Muscle layer of colon (tissue), 2 donors: ENCODE measurements at regions not wholly inside any gene's neighbourhood (a gene's known extent, or its start where the extent isn't known, plus 50 kb on each side); places are given as distances from the start of the nearest gene placed in this dataset.

Experiments
- H3K27ac ChIP-seq: one replicate; pipeline ENCODE4 v1.7.0; 2013; ENCODE audit warnings: low read depth, mild to moderate bottlenecking, low read length, moderate library complexity
- H3K27me3 ChIP-seq, 2 donors: one replicate each; pipeline ENCODE4 v1.7.0; 2013; ENCODE audit warnings: low read length in 2 of 2, mild to moderate bottlenecking in 2 of 2; ENCODE audit not compliant: insufficient read depth in 2 of 2, control insufficient read depth in 1 of 2
- H3K36me3 ChIP-seq: one replicate; pipeline ENCODE4 v1.7.0; 2013; ENCODE audit warnings: mild to moderate bottlenecking, low read length; ENCODE audit not compliant: insufficient read depth
- H3K4me1 ChIP-seq: one replicate; pipeline ENCODE4 v1.7.0; 2013; ENCODE audit warnings: mild to moderate bottlenecking, low read length; ENCODE audit not compliant: insufficient read depth
- H3K4me3 ChIP-seq, 2 donors: one replicate each; pipeline ENCODE4 v1.7.0; 2013; ENCODE audit warnings: low read length in 2 of 2, low read depth in 1 of 2, mild to moderate bottlenecking in 1 of 2, moderate library complexity in 1 of 2
- H3K9ac ChIP-seq: one replicate; pipeline ENCODE4 v1.7.0; 2013; ENCODE audit warnings: low read length
- H3K9me3 ChIP-seq: one replicate; pipeline ENCODE4 v1.7.0; 2013; ENCODE audit warnings: mild to moderate bottlenecking, low read length
- donor health status: abdominal sarcoma.
- donor health status: Adenocarcinoma of cecum.

GRCh38 chr5:118778941-118779340, 209.4 kb downstream of the DTWD2 start:
- no peaks in the 10 kb centered on the region for H3K27me3 ChIP-seq
- H3K27ac ChIP-seq = no peak overlapping the region
- H3K9ac ChIP-seq = no peak overlapping the region
- no peaks in the 10 kb centered on the region for H3K36me3 ChIP-seq
- H3K4me1 ChIP-seq = no peaks in the 10 kb centered on the region
- H3K4me3 ChIP-seq = no peak overlapping the region
- H3K9me3 ChIP-seq = no peaks in the 10 kb centered on the region

- H3K36me3 ChIP-seq = no peaks in the 10 kb centered on the region
- H3K4me3 ChIP-seq = no peak overlapping the region
- no peak overlapping the region for H3K27ac ChIP-seq
- H3K4me1 ChIP-seq = no peaks in the 10 kb centered on the region
- H3K9ac ChIP-seq = no peak overlapping the region
- no peaks in the 10 kb centered on the region for H3K27me3 ChIP-seq
- no peaks in the 10 kb centered on the region for H3K9me3 ChIP-seq
These were observed 211.1 kb downstream of the DTWD2 start for GRCh38 chr5:118777189-118777736.

- H3K4me3 ChIP-seq = no peak overlapping the region
- H3K27me3 ChIP-seq = no peaks in the 10 kb centered on the region
- H3K36me3 ChIP-seq = no peaks in the 10 kb centered on the region
- no peak overlapping the region for H3K9ac ChIP-seq
- H3K9me3 ChIP-seq = no peaks in the 10 kb centered on the region
- no peaks in the 10 kb centered on the region for H3K4me1 ChIP-seq
- no peak overlapping the region for H3K27ac ChIP-seq
These were observed 211.6 kb downstream of the DTWD2 start for GRCh38 chr5:118776755-118777154.

- H3K4me3 ChIP-seq = no peak overlapping the region
- no peaks in the 10 kb centered on the region for H3K27me3 ChIP-seq
- H3K9ac ChIP-seq = no peak overlapping the region
- H3K9me3 ChIP-seq = no peaks in the 10 kb centered on the region
- no peak overlapping the region for H3K27ac ChIP-seq
- H3K36me3 ChIP-seq = no peaks in the 10 kb centered on the region
- no peaks in the 10 kb centered on the region for H3K4me1 ChIP-seq
These were observed 212.4 kb downstream of the DTWD2 start for GRCh38 chr5:118775790-118776499.

- H3K4me3 ChIP-seq = no peak overlapping the region
- no peaks in the 10 kb centered on the region for H3K36me3 ChIP-seq
- no peak overlapping the region for H3K27ac ChIP-seq
- no peaks in the 10 kb centered on the region for H3K9me3 ChIP-seq
- H3K9ac ChIP-seq = no peak overlapping the region
- H3K27me3 ChIP-seq = no peaks in the 10 kb centered on the region
- no peaks in the 10 kb centered on the region for H3K4me1 ChIP-seq
These were observed 219.7 kb downstream of the DTWD2 start for GRCh38 chr5:118768607-118769175.

- H3K27ac ChIP-seq = no peak overlapping the region
- H3K9ac ChIP-seq = no peak overlapping the region
- H3K9me3 ChIP-seq = no peaks in the 10 kb centered on the region
- H3K4me3 ChIP-seq = no peak overlapping the region
- no peaks in the 10 kb centered on the region for H3K36me3 ChIP-seq
- H3K27me3 ChIP-seq = no peaks in the 10 kb centered on the region
- H3K4me1 ChIP-seq = no peaks in the 10 kb centered on the region
These were observed 226.1 kb downstream of the DTWD2 start for GRCh38 chr5:118762291-118762690.

GRCh38 chr5:118761814-118762213, 226.5 kb downstream of the DTWD2 start:
- Histone ChIP-seq H3K4me1 (no peaks in the 10 kb centered on the region), H3K4me3 (no peak overlapping the region), H3K27ac (no peak overlapping the region), H3K9ac (no peak overlapping the region), H3K9me3 (no peaks in the 10 kb centered on the region), H3K36me3 (no peaks in the 10 kb centered on the region), H3K27me3 (no peaks in the 10 kb centered on the region)

GRCh38 chr5:118752969-118753368, 235.4 kb downstream of the DTWD2 start:
- Histone ChIP-seq H3K4me3 (no peak overlapping the region), H3K27ac (no peak overlapping the region), H3K9ac (no peak overlapping the region), H3K9me3 (no peaks in the 10 kb centered on the region), H3K27me3 (no peaks in the 10 kb centered on the region), H3K36me3 (no peaks in the 10 kb centered on the region), H3K4me1 (no peaks in the 10 kb centered on the region)

GRCh38 chr5:118736396-118736795, 252.0 kb downstream of the DTWD2 start:
- Histone ChIP-seq H3K4me3 (no peak overlapping the region), H3K36me3 (no peaks in the 10 kb centered on the region), H3K9ac (no peak overlapping the region), H3K27me3 (no peaks in the 10 kb centered on the region), H3K9me3 (no peaks in the 10 kb centered on the region), H3K27ac (no peak overlapping the region), H3K4me1 (no peaks in the 10 kb centered on the region)

- no peaks in the 10 kb centered on the region for H3K27me3 ChIP-seq
- H3K4me3 ChIP-seq = no peak overlapping the region
- no peaks in the 10 kb centered on the region for H3K4me1 ChIP-seq
- H3K9ac ChIP-seq = no peak overlapping the region
- no peaks in the 10 kb centered on the region for H3K9me3 ChIP-seq
- H3K36me3 ChIP-seq = no peaks in the 10 kb centered on the region
- H3K27ac ChIP-seq = no peak overlapping the region
These were observed 255.0 kb downstream of the DTWD2 start for GRCh38 chr5:118733394-118733793.

GRCh38 chr5:118728191-118728590, 260.2 kb downstream of the DTWD2 start:
- Histone ChIP-seq H3K4me3 (no peak overlapping the region), H3K27ac (no peak overlapping the region), H3K4me1 (no peaks in the 10 kb centered on the region), H3K27me3 (no peaks in the 10 kb centered on the region), H3K36me3 (no peaks in the 10 kb centered on the region), H3K9me3 (no peaks in the 10 kb centered on the region), H3K9ac (no peak overlapping the region)

GRCh38 chr5:118726891-118727290, 261.5 kb downstream of the DTWD2 start:
- H3K9ac ChIP-seq = no peak overlapping the region
- no peaks in the 10 kb centered on the region for H3K9me3 ChIP-seq
- no peak overlapping the region for H3K27ac ChIP-seq
- H3K4me1 ChIP-seq = no peaks in the 10 kb centered on the region
- H3K36me3 ChIP-seq = no peaks in the 10 kb centered on the region
- no peak overlapping the region for H3K4me3 ChIP-seq
- H3K27me3 ChIP-seq = no peaks in the 10 kb centered on the region
